Activated effector memory CD4-positive, alpha-beta T cell treated with Interleukin-2 at 50 U/mL for 16 hours (primary cell): ENCODE measurements at regions not wholly inside any gene's neighbourhood (a gene's known extent, or its start where the extent isn't known, plus 50 kb on each side); places are given as distances from the start of the nearest gene placed in this dataset.

Experiments used
- DNase-seq: peaks from one replicate; pipeline ENCODE4 v3.0.0-alpha.2; 2020

DNA sequence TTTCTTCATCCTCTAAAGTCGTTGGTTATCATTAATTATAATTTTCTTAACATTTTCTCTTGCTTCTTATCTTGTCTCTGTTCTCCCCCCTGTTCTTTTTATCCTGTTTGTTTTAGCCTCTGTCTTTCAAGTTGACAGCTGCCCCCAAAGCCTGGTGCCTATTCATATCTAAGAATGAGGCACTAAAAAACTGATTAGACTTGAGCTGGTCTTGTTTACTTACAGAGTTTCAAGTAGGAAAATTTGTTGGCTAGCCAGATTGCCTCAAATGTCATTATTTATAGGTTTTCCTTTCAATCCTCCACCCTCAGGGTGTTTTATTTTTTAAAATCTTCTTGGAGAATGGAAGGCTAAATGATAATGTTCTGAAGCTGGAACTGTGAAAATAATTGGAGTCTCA lies 236.0 kb downstream of the UTP18 start:
- no peak for DNase-seq

DNA sequence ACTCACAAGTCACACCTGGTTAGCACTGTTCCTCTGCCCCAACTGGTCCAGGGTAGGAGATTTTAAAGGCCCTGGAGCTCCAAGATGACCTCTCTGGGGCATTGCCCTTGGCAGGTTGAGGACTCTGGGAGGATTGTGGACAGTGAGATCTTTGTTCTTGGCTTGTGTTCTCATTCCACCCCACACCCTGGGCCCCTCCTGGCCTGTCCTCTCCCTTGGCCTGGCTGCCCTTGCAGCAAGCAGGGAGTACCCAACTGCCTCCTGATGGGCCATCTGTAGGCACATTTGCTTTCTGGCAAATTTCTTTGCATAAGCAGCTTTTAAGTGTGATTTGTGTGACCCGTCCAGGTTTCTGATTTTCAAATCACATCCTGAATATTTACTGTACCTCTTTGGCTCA lies 239.6 kb downstream of the UTP18 start:
- no peak for DNase-seq

DNA sequence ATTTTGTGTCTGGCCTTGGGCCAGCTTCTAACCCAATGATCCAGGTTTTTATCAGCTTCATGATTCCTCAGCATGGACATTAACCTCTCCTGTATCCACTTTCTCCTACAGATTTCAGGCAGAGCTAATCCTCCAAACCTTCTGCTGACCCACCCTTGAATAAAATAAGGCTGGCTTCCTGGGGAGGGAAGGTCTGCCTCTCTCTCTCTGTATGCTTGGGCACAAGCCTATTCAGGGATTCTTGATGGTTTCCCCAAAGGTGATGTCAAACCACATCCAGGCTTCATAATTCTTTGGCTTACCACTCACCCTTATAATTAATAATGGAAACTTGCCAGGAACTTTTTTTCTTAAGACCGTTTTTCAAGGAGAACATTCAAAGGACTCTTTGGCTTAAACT lies 240.1 kb downstream of the UTP18 start:
- DNase-seq: no peak

GRCh38 chr17:51505450-51505849 lies 245.1 kb downstream of the UTP18 start:
- DNase-seq: no peak

DNA sequence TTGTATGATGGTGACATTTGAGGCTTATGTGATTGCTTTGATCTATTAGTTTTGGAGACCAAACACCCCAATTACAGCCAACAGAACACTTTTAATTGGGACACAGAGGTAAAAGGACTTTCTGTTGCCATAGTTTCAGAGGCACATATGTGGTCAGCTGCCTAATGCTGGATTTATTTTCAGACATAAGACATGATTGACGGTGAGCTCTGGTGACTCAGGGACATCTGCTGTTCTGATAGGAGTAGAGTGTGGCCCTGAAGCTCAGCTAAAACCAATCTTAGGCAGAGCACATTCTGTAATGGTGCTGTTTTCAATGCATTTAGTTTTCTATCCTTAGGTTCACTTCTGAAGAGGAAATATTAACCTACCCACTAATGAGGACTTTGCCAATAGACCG lies 247.1 kb downstream of the UTP18 start:
- DNase-seq: no peak

DNA sequence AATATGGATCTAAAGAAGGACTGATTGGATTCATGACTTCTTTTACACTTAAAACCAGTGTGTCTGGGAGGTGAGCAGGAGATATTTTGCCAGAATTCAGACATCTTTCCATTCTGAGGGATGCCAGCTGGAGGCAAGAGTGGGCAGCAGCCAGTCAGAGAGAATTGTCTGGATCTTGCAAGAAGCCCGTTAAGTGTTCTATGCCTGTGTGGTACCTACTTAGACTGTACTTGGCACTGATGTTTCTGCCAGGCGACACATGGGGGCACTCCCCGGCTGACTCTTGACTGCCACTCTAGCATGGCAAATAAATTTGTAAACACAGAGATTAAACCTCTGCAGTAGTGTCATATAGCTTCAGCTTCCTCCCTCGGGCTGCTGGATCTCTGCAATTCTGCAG lies 247.7 kb downstream of the UTP18 start:
- no peak for DNase-seq

GRCh38 chr17:51510940-51511339 lies 250.6 kb downstream of the UTP18 start:
- DNase-seq: no peak

DNA sequence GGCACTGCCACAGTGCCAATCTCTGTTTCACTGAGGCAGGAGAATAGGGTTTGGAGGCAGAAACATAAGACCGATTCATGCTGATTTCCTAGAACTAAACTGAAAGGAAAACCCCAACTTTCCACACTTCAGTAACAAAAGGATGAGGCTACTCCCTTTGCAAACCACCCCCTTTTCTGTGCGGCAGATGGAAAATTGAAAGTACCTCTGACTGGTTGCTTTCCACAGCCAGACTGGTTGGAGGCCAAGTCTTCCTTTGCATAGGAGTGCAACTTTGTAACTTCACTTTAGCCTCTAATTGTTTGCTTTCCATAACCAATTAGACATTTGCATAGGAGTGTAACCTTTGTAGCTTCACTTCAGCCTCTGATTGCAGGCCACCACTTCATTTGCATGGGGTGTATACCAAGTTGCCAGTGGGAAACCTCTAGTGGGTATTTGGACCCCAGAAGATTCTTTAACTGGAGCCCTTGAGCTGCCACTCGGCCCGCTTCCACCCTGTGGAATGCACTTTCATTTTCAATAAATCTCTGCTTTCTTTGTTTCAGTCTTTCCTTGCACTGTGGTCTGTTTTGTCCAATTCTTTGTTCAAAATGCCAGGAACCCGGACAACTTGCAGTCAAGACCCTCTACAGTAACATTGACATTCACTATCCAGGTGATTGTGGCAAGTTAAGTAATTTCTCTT lies 252.0 kb downstream of the UTP18 start:
- DNase-seq: no peak

DNA sequence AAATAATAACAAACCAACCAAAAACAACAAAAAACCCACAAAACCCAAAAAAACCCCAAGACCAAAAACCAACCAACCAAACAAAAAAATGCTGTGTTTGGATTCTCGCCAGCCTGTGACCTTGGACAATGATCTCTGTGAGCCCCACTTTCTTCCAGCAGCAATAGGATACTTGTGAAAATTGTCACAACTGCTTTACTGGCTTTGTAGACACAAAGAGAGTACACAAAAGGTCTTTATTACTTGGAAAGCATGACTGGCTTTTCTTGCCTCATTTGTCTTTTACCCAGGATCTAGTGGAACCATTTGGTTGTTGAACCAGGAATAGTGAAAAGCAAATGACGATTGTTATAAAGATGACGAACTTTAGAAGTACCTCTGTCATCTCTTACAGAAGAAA lies 256.6 kb downstream of the UTP18 start:
- DNase-seq: no peak

DNA sequence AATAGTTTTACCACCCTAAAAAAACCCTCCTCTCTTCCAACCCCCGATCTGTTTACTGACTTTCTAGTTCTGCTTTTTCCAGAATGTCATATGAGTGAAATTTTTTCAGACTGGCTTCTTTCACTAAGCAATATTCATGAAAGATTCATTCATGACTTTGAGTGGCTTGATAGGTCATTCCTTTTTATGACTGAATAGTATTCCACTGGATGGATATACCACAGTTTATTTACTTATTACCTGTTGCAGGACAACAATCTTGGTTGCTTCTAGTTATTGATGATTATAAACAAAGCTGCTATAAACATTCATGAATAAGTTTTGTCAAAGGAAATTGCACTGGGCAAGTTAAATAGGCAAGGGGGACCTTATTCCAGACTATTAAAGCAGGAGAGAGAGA lies 264.2 kb downstream of the UTP18 start:
- no peak for DNase-seq

- no peak for DNase-seq
Observed at GRCh38 chr17:51526507-51526906, 266.2 kb downstream of the UTP18 start.

DNA sequence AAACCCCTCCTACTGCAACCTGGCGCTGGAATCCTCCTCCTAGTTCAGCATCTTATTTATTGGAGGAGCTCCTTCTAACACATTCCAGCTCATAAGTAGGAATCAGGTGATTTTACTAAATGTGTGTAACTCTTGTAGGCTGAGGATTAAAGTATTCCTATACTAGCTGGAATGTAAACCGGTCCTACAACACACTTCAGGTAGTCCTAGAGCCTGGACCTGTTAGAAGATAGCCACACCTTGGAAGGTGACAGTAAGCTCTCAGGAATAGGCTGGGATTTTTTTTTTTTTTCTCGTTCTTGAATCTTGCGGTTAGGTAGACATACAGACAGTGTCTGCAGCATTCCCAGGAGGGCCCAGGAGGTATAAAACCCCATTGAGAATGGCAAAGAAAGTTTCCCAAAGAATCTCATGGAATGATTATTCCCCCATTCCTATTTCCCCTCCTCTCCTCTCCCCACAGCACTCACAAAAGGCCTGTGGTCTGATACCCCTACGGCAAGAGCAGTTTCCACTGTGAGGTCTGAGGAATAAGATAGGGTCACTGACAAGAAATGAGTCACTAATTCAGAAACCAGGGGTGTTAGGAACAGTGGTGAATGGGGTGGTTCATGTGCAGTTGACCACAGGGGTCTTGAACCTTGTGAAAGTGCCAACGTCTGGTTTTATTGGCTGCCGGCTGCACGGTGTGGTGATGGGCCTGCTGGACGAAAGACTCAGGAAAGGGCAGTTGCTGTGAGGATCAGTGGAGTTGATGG lies 267.1 kb downstream of the UTP18 start:
- no peak for DNase-seq

- no peak for DNase-seq
Observed at GRCh38 chr17:51528111-51528510, 267.8 kb downstream of the UTP18 start.

DNA sequence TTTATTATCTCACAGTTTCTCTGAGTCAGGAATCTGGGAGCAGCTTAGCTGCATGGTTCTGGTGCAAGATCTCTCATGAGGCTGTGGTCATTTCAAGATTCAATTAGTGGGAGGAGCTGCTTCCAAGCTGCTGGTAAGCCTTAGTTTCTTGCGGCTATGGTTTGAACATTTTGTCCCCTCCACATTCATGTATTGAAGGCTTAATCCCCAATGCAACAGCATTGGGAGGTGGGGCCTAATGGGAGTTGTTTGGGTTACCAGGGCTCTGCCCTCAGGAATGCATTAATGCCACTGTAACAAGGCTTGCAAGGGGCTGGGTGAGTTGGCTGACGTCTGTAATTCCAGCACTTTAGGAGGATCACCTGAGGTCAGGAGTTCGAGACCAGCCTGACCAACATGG lies 272.9 kb downstream of the UTP18 start:
- no peak for DNase-seq

DNA sequence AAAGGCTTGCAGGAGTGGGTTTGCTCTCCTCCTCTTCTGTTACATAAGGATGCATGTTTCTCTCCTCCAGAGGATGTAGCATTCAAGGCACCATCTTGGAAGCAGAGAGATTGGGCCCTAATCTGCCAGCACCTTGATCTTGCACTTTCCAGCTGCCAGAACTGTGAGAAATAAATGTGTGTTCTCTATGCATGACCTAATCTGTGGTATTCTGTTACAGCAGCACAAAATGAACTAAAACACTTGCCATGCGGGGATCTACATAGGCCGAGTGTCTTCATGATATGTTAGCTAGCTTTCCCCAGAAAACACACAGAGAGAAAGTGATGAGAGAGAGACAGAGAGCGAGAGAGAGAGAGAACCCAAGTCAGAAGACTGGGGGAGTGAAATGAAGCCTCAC lies 273.5 kb downstream of the UTP18 start:
- no peak for DNase-seq

DNA sequence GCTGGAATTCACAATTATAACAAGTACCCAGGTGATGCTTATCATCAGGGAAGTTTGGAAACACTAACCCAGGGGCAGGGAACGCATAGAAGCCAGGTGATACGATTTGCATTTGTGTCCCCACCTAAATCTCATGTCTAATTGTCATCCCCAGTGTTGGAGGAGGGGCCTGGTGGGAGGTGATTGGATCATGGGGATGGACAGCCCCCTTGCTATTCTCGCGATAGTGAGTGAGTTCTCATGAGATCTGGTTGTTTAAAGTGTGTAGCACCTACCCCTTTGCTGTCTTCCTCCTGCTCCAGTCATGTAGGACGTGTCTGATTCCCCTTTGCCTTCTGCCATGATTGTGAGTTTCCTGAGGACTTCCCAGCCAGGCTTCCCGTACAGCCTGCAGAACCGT lies 276.3 kb downstream of the UTP18 start:
- no peak for DNase-seq

DNA sequence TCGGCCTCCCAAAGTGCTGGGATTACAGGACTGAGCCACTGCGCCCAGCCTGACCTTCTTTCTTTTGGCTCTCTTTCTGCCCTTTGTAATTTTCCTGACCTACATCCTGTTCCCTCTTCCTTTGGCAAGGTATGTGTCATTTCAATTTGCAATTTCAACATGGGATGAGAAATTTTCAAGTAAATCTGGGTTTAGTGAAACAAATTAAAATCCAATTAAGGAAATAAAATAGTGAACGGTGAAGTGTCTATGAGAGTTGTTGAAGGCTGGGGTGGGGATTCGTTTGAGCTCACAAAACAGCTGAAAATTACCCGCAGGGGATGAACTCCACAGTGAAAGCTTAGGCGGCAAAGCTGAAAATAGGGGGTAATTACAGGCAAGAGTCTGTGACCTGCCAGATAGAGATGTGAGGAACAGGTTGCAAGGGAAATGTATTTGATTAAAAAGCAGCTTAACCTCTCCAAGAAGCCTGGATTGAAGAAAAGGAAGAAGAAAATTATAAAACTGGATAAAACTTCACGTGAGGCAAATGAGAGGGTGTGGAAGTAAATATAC lies 277.7 kb downstream of the UTP18 start:
- no peak for DNase-seq

DNA sequence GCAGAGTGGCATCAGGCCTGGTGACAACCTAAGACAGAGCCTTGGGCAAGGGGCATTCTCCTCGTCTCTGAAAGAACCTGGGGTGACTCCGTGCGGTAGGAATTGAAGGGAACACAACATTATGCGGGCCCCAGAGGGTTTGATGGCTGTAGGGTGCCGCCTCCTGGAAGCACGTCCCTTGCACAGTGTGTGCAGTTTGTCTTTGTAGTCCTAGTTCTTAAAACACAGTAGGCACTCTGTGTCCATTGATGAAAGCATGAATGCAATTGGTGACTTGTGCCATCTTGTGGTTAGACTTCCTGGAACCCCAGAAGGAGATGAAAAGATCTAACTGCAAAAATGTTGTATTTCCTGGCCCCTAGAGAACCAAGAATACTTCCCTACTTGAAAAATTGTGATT lies 279.8 kb downstream of the UTP18 start:
- DNase-seq: no peak

- DNase-seq: no peak
Observed at GRCh38 chr17:51541215-51541614, 280.9 kb downstream of the UTP18 start.

- no peak for DNase-seq
Observed at GRCh38 chr17:51546114-51546513, 285.8 kb downstream of the UTP18 start.

DNA sequence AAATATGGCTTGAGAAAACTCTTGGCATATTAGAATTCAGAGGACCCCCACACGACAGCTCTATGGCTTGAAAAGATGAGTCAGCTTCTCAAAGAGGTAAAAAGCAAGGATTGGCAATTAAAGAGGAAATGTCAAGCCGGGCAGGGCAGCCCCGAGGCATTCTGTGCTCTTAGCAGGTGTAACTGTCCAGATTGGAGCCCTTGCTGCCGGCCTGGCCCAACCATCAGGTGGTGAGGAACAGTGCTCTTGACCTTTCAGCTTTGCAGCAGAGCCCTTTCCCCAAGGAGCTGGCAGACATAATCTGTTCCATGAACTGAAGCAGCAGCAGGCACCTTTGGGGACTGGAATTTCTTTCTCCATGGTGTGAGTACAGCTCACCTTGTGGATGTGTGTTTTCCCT lies 287.8 kb downstream of the UTP18 start:
- DNase-seq: no peak

- DNase-seq: no peak
Observed at GRCh38 chr17:51555153-51555552, 294.8 kb downstream of the UTP18 start.

- no peak for DNase-seq
Observed at GRCh38 chr17:51559778-51560177, 299.4 kb downstream of the UTP18 start.

- no peak for DNase-seq
Observed at GRCh38 chr17:51560398-51560797, 300.1 kb downstream of the UTP18 start.

DNA sequence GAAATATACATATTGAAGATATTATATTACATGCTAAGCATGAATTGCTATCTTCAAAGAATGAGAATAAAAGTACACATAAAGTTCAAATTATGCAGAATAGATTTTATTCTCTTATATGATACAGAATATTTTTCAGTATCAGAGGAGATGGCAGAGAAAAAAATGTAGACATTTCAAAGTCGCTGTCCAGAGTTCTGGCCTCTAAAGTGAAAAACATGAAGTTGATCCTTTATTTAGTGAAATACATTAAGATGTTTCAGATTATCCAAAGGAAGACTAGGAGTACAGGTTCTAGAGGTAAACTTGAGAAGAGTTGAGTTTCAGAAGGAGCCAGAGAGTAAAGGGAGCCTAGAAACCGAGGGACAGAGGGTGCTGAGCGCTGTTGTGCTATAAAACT lies 303.6 kb downstream of the UTP18 start:
- DNase-seq: no peak
